ENCODE measurements at regions not wholly inside any gene's neighbourhood (a gene's known extent, or its start where the extent isn't known, plus 50 kb on each side); places are given as distances from the start of the nearest gene placed in this dataset. TPM values are rescaled to one million over a fixed set of nuclear protein-coding genes. Genes with fewer than 3 reads are reported as not detected.
"Not testable (repeated sequence)": the region's sequence is repeated elsewhere in the genome, so short reads cannot be mapped to it uniquely, and the experiment has no call there.

DNA sequence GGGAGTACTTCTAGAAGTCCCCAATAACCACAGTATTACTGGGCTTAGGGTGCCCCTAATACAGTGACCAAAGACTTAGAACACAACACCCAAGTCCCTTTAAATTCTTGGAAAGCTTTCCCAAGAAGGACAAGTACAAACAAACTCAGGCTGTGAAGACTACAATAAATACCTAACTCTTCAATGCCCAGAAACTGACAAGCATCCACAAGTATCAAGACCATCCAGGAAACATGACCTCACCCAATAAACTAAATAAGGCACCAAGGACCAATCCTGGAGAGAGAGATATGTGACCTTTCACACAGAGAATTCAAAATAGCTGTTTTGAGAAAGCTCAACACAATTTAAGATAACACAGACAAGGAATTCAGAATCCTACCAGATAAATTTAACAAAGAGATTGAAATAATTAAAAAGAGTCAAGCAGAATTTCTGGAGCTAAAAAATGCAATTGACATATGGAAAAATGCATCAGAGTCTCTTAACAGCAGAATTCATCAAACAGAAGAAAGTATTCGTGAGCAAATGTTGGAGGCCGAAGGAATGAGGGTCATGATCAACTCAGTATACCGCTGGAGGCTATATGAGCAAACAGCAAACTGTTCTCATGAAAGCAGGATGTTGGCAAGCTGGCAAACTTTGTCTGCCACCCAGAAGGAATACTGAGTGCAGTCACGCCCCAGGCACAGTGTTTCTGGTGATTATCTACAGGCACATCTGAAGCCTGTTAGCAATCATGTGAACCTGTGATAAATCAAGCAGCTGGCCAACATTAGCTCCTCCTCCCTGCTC lies 87.0 kb upstream of the NECTIN3 start:
- no peak for ATAC-seq
- intact Hi-C loops (cut with DNase I): no loop called here

DNA sequence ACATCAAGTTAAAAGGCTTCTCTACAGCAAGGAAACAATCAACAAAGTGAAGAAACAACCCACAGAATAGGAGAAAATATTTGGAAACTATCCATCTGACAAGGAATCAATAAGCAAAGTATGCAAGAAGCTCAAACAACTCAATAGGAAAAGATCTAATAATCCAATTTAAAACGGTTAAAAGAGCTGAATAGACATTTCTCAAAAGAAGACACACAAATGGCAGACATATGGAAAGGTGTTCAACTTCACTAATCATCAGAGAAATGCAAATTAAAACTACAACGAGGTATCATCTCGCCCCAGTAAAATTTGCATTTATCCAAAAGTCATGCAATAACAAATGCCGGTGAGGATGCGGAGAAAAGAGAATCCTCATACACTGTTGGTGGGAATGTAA lies 82.2 kb upstream of the NECTIN3 start:
- intact Hi-C loops (cut with DNase I): no loop called here
- ATAC-seq (no peak), DNase-seq (ENCODE audit: low spot score) (no peak)

More for the DNA sequence above, 87.0 kb upstream of the NECTIN3 start:
- DNase-seq (ENCODE audit: low spot score): no peak

DNA sequence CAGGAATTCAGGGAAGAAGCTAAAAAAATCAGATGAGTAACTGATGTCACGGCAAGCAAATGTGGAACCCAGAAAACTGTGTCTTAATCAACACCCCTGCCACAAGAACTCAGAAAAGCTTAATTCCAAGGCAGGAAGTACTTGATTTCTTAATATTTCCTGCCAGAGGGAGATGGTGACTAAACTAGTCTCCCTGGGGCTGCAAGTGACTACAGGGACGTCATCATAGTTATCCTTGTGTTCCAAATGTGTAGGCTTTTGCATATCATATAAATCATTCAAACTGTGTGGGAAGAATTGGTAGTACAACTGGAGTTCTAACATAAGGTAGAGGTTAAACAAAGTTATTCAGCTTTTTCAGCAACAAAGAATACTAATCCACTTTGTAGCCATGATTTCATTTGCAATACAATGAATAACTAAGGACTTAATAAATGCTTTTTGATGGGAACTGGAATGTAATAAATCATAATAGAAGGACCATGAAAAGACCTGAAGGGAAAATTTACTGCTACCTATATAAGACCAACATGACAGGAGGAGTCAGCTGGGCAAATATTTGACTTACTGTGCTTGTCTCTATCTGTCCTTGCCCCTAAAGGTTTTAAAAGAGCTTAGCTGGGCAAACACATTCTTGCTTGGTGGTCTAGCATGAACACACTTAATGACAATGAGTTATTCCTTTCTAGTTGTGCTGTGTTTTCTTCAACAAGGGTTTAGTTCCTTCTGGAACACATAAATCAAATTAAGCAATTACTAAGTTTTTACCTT lies 76.0 kb upstream of the NECTIN3 start:
- DNase-seq (ENCODE audit: low spot score) (no peak), ATAC-seq (no peak)
- intact Hi-C loops (cut with DNase I): no loop called here

DNA sequence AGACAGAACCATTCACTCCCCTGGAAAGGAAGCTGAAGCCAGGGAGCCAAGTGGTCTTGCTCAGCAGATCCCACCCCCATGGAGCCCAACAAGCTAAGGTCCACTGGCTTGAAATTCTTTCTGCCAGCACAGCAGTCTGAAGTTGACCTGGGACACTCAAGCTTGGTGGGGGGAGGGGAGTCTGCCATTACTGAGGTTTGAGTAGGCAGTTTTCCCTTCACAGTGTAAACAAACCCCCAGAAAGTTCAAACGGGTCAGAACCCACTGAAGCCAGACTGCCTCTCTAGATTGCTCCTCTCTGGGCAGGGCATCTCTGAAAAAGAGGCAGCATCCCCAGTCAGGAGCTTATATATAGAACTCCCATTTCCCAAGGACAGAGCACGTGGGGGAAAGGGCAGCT lies 72.8 kb upstream of the NECTIN3 start:
- ATAC-seq; DNase-seq (ENCODE audit: low spot score); intact Hi-C loops (cut with DNase I): not testable (repeated sequence)

DNA sequence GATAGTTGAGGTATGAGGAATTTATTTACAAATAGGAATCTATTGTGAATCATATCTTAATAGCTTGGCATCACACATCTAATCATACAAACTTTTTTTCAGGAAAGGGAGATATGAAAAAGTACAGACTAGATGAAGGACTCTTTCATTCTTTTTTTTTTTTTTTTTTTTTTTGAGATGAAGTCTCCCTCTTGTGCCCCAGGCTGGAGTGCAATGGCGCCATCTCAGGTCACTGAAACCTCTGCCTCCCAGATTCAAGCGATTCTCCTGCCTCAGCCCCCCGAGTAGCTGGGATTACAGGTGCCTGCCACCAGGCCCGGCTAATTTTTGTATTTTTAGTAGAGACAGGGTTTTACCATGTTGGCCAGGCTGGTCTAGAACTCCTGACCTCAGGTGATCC lies 65.1 kb upstream of the NECTIN3 start:
- DNase-seq (ENCODE audit: low spot score); ATAC-seq; intact Hi-C loops (cut with DNase I): not testable (repeated sequence)

DNA sequence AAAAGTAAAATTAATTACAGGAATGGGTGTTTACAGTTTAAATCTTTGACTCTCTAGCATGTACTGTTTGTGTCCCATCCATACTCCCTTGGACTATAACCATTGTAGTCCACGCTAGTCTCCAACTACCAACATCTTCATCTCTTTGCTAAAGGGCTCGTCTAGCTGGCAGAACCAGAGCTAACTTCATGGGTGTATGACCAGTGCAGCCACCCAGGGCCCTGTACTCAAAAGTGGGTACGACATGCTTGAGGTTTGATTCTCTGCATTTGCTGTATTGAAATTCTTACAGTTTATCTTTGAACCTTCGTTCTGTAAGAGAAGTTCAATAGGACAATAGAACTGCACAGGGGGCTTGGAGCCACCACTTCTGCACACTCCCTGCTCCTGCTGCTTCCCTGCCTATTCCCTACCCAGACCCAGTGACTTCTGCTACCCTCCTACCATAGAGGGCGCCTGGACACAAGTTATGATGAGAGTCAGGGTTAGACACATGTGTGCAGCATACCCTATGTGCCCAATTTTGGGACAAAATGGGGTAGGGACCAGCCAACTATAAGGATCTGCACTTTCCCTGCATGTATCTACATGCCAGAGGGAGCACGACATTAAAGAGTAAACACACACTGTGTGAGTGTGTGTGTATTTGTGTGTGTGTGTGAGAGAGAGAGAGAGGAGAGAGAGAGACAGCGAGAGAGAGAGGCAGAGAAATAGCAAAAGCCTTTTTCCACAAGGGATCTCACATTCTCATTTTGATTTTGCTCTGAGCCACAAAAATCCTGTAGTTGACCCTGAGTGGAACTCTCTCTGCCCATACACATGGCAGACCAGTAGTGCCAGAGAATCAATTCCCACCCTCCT lies 59.0 kb upstream of the NECTIN3 start:
- DNase-seq (ENCODE audit: low spot score) (no peak), ATAC-seq (no peak)
- intact Hi-C loops (cut with DNase I): no loop called here

Small RNAs in the stretch of these regions (microRNA-seq; reads per million reads assigned to microRNA genes)
- gene MIR4445: not detected
